NCI-H1417 (cell line): ENCODE measurements at regions not wholly inside any gene's neighbourhood (a gene's known extent, or its start where the extent isn't known, plus 50 kb on each side); places are given as distances from the start of the nearest gene placed in this dataset.
"Not testable (repeated sequence)": the region's sequence is repeated elsewhere in the genome, so short reads cannot be mapped to it uniquely, and the experiment has no call there.

Experiments used
- DNase-seq, 3 experiments: peaks; one replicate each; lab custom pipeline; 2025; lab: John Stamatoyannopoulos, UW

- DNase-seq: no peak
Measured at GRCh38 chr2:71922499-71923142, 225.0 kb downstream of the CYP26B1 start.

GRCh38 chr2:71922091-71922490 lies 225.6 kb downstream of the CYP26B1 start:
- no peak for DNase-seq

GRCh38 chr2:71920819-71921218 lies 226.8 kb downstream of the CYP26B1 start:
- DNase-seq: not testable (repeated sequence)

- DNase-seq: no peak
Measured at GRCh38 chr2:71919708-71920107, 228.0 kb downstream of the CYP26B1 start.

- DNase-seq: no peak
Measured at GRCh38 chr2:71910277-71910676, 237.4 kb downstream of the CYP26B1 start.

- no peak for DNase-seq
Measured at GRCh38 chr2:71908798-71909197, 238.9 kb downstream of the CYP26B1 start.

- DNase-seq: no peak
Measured at GRCh38 chr2:71907503-71907902, 240.2 kb downstream of the CYP26B1 start.

- no peak for DNase-seq
Measured at GRCh38 chr2:71906357-71906973, 241.2 kb downstream of the CYP26B1 start.

GRCh38 chr2:71905205-71905604 lies 242.5 kb downstream of the CYP26B1 start:
- no peak for DNase-seq

GRCh38 chr2:71903841-71904240 lies 243.8 kb downstream of the CYP26B1 start:
- DNase-seq: no peak

- no peak for DNase-seq
Measured at GRCh38 chr2:71901466-71901865, 246.2 kb downstream of the CYP26B1 start.

GRCh38 chr2:71898851-71899681 lies 248.6 kb downstream of the CYP26B1 start:
- no peak for DNase-seq

GRCh38 chr2:71898375-71898774 lies 249.3 kb downstream of the CYP26B1 start:
- DNase-seq: no peak

- no peak for DNase-seq
Measured at GRCh38 chr2:71897836-71898235, 249.8 kb downstream of the CYP26B1 start.

- DNase-seq: no peak
Measured at GRCh38 chr2:71897137-71897480, 250.6 kb downstream of the CYP26B1 start.

GRCh38 chr2:71896385-71897136 lies 251.1 kb downstream of the CYP26B1 start:
- DNase-seq: peak in 1 of 3 experiments; percentile 13

- DNase-seq: no peak
Measured at GRCh38 chr2:71895320-71896161, 252.1 kb downstream of the CYP26B1 start.

GRCh38 chr2:71894261-71894660 lies 253.4 kb downstream of the CYP26B1 start:
- peak in 1 of 3 experiments; percentile 6 for DNase-seq

GRCh38 chr2:71893646-71894045 lies 254.0 kb downstream of the CYP26B1 start:
- no peak for DNase-seq

GRCh38 chr2:71892896-71893295 lies 254.8 kb downstream of the CYP26B1 start:
- no peak for DNase-seq

- no peak for DNase-seq
Measured at GRCh38 chr2:71892423-71892730, 255.3 kb downstream of the CYP26B1 start.
